ENCODE measurements at regions not wholly inside any gene's neighbourhood (a gene's known extent, or its start where the extent isn't known, plus 50 kb on each side); places are given as distances from the start of the nearest gene placed in this dataset.

- no peaks in the 10 kb centered on the region for H3K27me3 ChIP-seq (ENCODE audit: control insufficient read depth, low read length)
- no peaks in the 10 kb centered on the region for H3K9me3 ChIP-seq (ENCODE audit: control insufficient read depth, insufficient read depth, low read length)
- H3K4me2 ChIP-seq (ENCODE audit: low read length) = no peak overlapping the region; the same call in 1 of the 2 replicates
- no peaks in the 10 kb centered on the region for H4K20me1 ChIP-seq (ENCODE audit: control insufficient read depth, insufficient read depth, low read depth, low read length)
- no peaks in the 10 kb centered on the region for H3K9me2 ChIP-seq (replicated peaks; ENCODE audit: control insufficient read depth, low read length)
- peaks cover 39% of the 10 kb centered on the region for H3K4me1 ChIP-seq (ENCODE audit: control insufficient read depth, low read length)
- no peaks in the 10 kb centered on the region for H3K36me3 ChIP-seq (ENCODE audit: control insufficient read depth, low read length)
- H3K79me2 ChIP-seq (ENCODE audit: control insufficient read depth, low read length) = no peaks in the 10 kb centered on the region
- no peaks in the 10 kb centered on the region for H3F3A ChIP-seq (ENCODE audit: control insufficient read depth, insufficient read depth)
- no peak for TF ChIP-seq CTCF (IDR thresholded peaks at IDR 0.05; ENCODE audit: low read depth, low read length, poor library complexity, severe bottlenecking)
- TF ChIP-seq EZH2phosphoT487 (IDR thresholded peaks at IDR 0.05; ENCODE audit: borderline replicate concordance, low read length) = no peak
- no peak overlapping the region for H3K4me3 ChIP-seq (ENCODE audit: low read length)
- no peak overlapping the region for H3K27ac ChIP-seq (ENCODE audit: low read depth, low read length)
Measured at GRCh38 chr2:43107679-43108078, 118.7 kb downstream of the ZFP36L2 start.

GRCh38 chr2:43106559-43107527, 119.6 kb downstream of the ZFP36L2 start:
- Histone ChIP-seq H3K4me1 (ENCODE audit: control insufficient read depth, low read length) (peaks cover 39% of the 10 kb centered on the region), H3K4me2 (ENCODE audit: low read length) (peak overlapping the region; percentile 13), H3K27me3 (ENCODE audit: control insufficient read depth, low read length) (no peaks in the 10 kb centered on the region), H3F3A (ENCODE audit: control insufficient read depth, insufficient read depth) (no peaks in the 10 kb centered on the region), H3K9me2 (replicated peaks; ENCODE audit: control insufficient read depth, low read length) (no peaks in the 10 kb centered on the region), H3K79me2 (ENCODE audit: control insufficient read depth, low read length) (no peaks in the 10 kb centered on the region), H3K36me3 (ENCODE audit: control insufficient read depth, low read length) (no peaks in the 10 kb centered on the region), H4K20me1 (ENCODE audit: control insufficient read depth, insufficient read depth, low read depth, low read length) (no peaks in the 10 kb centered on the region), H3K9me3 (ENCODE audit: control insufficient read depth, insufficient read depth, low read length) (no peaks in the 10 kb centered on the region), H3K4me3 (ENCODE audit: low read length) (no peak overlapping the region), H3K27ac (ENCODE audit: low read depth, low read length) (no peak overlapping the region)
- TF ChIP-seq EZH2phosphoT487 (IDR thresholded peaks at IDR 0.05; ENCODE audit: borderline replicate concordance, low read length) = no peak
- TF ChIP-seq CTCF (IDR thresholded peaks at IDR 0.05; ENCODE audit: low read depth, low read length, poor library complexity, severe bottlenecking) = no peak

- H3K36me3 ChIP-seq (ENCODE audit: control insufficient read depth, low read length) = no peaks in the 10 kb centered on the region
- TF ChIP-seq EZH2phosphoT487 (IDR thresholded peaks at IDR 0.05; ENCODE audit: borderline replicate concordance, low read length) = no peak
- TF ChIP-seq CTCF (IDR thresholded peaks at IDR 0.05; ENCODE audit: low read depth, low read length, poor library complexity, severe bottlenecking) = peak; percentile 25
- H3F3A ChIP-seq (ENCODE audit: control insufficient read depth, insufficient read depth) = no peaks in the 10 kb centered on the region
- H3K79me2 ChIP-seq (ENCODE audit: control insufficient read depth, low read length) = no peaks in the 10 kb centered on the region
- no peaks in the 10 kb centered on the region for H3K9me3 ChIP-seq (ENCODE audit: control insufficient read depth, insufficient read depth, low read length)
- peak overlapping the region; percentile 13 for H3K4me2 ChIP-seq (ENCODE audit: low read length)
- no peaks in the 10 kb centered on the region for H3K9me2 ChIP-seq (replicated peaks; ENCODE audit: control insufficient read depth, low read length)
- H3K27me3 ChIP-seq (ENCODE audit: control insufficient read depth, low read length) = no peaks in the 10 kb centered on the region
- H3K4me3 ChIP-seq (ENCODE audit: low read length) = no peak overlapping the region
- H3K27ac ChIP-seq (ENCODE audit: low read depth, low read length) = no peak overlapping the region
- peaks cover 39% of the 10 kb centered on the region for H3K4me1 ChIP-seq (ENCODE audit: control insufficient read depth, low read length)
- H4K20me1 ChIP-seq (ENCODE audit: control insufficient read depth, insufficient read depth, low read depth, low read length) = no peaks in the 10 kb centered on the region
Measured at GRCh38 chr2:43105586-43106558, 120.5 kb downstream of the ZFP36L2 start.
